OCI-LY1 (cell line): ENCODE measurements at regions not wholly inside any gene's neighbourhood (a gene's known extent, or its start where the extent isn't known, plus 50 kb on each side); places are given as distances from the start of the nearest gene placed in this dataset.

ENCODE experiments used
- EZH2 ChIP-seq: fragments of 200-600 bp; sonication (generic), shearing (Covaris generic); IDR thresholded peaks from 2 replicates; pipeline ENCODE4 v1.8.0; 2017; ENCODE audit warnings: borderline replicate concordance, mixed run types, mild to moderate bottlenecking, antibody characterized with exemption, low read length, moderate library complexity, mixed read lengths
- TF ChIP-seq, protein P1 (sequence below): fragments of 200-600 bp; sonication (generic), shearing (Covaris generic); IDR thresholded peaks from 2 replicates; pipeline ENCODE4 v1.5.1; 2017; ENCODE audit warnings: mild to moderate bottlenecking, antibody characterized with exemption, low read length, moderate library complexity, mixed read lengths

DNA sequence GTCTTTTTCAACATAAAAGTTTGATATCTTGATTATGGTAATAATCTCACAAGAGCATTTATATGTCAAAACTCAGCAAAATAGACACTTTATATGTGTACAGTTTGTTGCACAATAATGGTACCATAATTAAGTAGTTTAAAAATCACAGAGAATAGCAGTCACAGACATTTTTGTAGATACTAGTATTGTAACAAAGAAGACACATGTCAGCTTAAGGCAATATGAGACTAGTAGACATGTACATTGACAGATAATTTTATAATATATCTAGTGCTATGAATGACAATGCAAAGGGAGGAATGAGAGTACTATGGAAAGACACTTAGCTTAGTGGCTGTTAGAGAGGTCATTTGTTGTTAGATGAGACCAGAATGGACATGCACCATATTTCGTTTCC lies 1490.6 kb upstream of the CDH6 start:
- TF ChIP-seq, protein P1, sequence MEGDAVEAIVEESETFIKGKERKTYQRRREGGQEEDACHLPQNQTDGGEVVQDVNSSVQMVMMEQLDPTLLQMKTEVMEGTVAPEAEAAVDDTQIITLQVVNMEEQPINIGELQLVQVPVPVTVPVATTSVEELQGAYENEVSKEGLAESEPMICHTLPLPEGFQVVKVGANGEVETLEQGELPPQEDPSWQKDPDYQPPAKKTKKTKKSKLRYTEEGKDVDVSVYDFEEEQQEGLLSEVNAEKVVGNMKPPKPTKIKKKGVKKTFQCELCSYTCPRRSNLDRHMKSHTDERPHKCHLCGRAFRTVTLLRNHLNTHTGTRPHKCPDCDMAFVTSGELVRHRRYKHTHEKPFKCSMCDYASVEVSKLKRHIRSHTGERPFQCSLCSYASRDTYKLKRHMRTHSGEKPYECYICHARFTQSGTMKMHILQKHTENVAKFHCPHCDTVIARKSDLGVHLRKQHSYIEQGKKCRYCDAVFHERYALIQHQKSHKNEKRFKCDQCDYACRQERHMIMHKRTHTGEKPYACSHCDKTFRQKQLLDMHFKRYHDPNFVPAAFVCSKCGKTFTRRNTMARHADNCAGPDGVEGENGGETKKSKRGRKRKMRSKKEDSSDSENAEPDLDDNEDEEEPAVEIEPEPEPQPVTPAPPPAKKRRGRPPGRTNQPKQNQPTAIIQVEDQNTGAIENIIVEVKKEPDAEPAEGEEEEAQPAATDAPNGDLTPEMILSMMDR: no peak
- TF ChIP-seq EZH2: no peak
